Panc1 (cell line): ENCODE measurements at regions not wholly inside any gene's neighbourhood (a gene's known extent, or its start where the extent isn't known, plus 50 kb on each side); places are given as distances from the start of the nearest gene placed in this dataset.

Experiments used
- ATAC-seq: fragments of 200-7000 bp; cut with Tn5 transposase; 2 replicates; pipeline ENCODE4 v1.9.1; 2020; ENCODE audit warnings: mild to moderate bottlenecking, moderate library complexity
- BruUV-seq: library from RNA; stranded (reverse); fragments of 400-500 nt; replicated peaks from 2 replicates; lab custom pipeline; 2021; lab: Mats Ljungman, UMichigan
- CTCF ChIA-PET: fragments of 300-600 bp; sonication (Branson Sonifier 250); formaldehyde crosslinking; loops from one replicate; lab custom pipeline; 2022; ENCODE audit warnings: antibody characterized with exemption; lab: Charles Lee
- POLR2A ChIA-PET: fragments of 300-600 bp; sonication (Branson Sonifier 250); formaldehyde crosslinking; loops from one replicate; lab custom pipeline; 2022; ENCODE audit warnings: antibody characterized with exemption; lab: Charles Lee
- DNase-seq: peaks from one replicate; pipeline ENCODE4 v3.0.0-alpha.2; 2010; ENCODE audit warnings: low read depth, low spot score
- H3K27ac ChIP-seq: 2 replicates; pipeline ENCODE4 v1.5.1; 2011; ENCODE audit warnings: mild to moderate bottlenecking, low read length, inconsistent platforms
- H3K27me3 ChIP-seq: fragments of 200-500 bp; sonication (Bioruptor generic); 2 replicates; pipeline ENCODE4 v1.6.0; 2014; ENCODE audit warnings: low read length, inconsistent platforms; ENCODE audit not compliant: control insufficient read depth, insufficient read depth
- H3K36me3 ChIP-seq: fragments of 200-500 bp; sonication (Bioruptor generic); 2 replicates; pipeline ENCODE4 v1.5.1; 2014; ENCODE audit warnings: inconsistent platforms, mild to moderate bottlenecking, low read length, moderate library complexity; ENCODE audit not compliant: control insufficient read depth, insufficient read depth
- H3K4me1 ChIP-seq: 2 replicates; pipeline ENCODE4 v1.5.1; 2011; ENCODE audit warnings: inconsistent platforms, mild to moderate bottlenecking, low read length, moderate library complexity; ENCODE audit not compliant: control insufficient read depth, insufficient read depth
- H3K4me3 ChIP-seq, 2 experiments: 2 replicates each; pipeline ENCODE4 v1.5.1; 2011 to 2012; ENCODE audit warnings: low read depth in 2 of 2, low read length in 2 of 2, mild to moderate bottlenecking in 2 of 2, inconsistent platforms in 1 of 2, moderate library complexity in 1 of 2
- H3K9me3 ChIP-seq: fragments of 200-500 bp; sonication (Bioruptor generic); 2 replicates; pipeline ENCODE4 v1.5.1; 2014; ENCODE audit warnings: low read depth, mild to moderate bottlenecking, inconsistent platforms, low read length, moderate library complexity; ENCODE audit not compliant: control insufficient read depth, insufficient read depth
- POLR2AphosphoS5 ChIP-seq: IDR thresholded peaks from 2 replicates; pipeline ENCODE4 v1.6.1; 2012; ENCODE audit warnings: mild to moderate bottlenecking, low read depth, low read length, moderate library complexity
- REST ChIP-seq, 2 experiments: IDR thresholded peaks; 2 replicates each; pipeline ENCODE4 v1.6.1; 2011 to 2012; ENCODE audit warnings: low read depth in 2 of 2, control low read depth in 1 of 2, low read length in 1 of 2, mild to moderate bottlenecking in 1 of 2, moderate library complexity in 1 of 2; ENCODE audit not compliant: insufficient read depth in 1 of 2
- SIN3A ChIP-seq: IDR thresholded peaks from 2 replicates; pipeline ENCODE4 v1.6.1; 2012; ENCODE audit warnings: low read depth, mild to moderate bottlenecking, low read length, moderate library complexity, borderline replicate concordance; ENCODE audit not compliant: insufficient read depth
- TCF7L2 ChIP-seq: IDR thresholded peaks from 2 replicates; pipeline ENCODE4 v1.6.1; 2011; ENCODE audit warnings: mild to moderate bottlenecking, low read depth, low read length, inconsistent platforms
- in situ Hi-C: cut with HindIII; loops from 2 replicates; pipeline ENCODE4 v1.10.0; 2016; ENCODE audit warnings: low sequenced_read_pairs, low pct_unique_long_range_greater_than_20kb
- intact Hi-C: fragments of 100-400 bp; cut with micrococcal nuclease; formaldehyde crosslinking; loops from one replicate; pipeline ENCODE4 v1.10.0; 2022; ENCODE audit not compliant: unreplicated experiment
- TF ChIP-seq, protein P1 (sequence below): fragments of 450-650 bp; IDR thresholded peaks from 2 replicates; pipeline ENCODE4 v1.5.1; 2017; ENCODE audit warnings: mild to moderate bottlenecking

DNA sequence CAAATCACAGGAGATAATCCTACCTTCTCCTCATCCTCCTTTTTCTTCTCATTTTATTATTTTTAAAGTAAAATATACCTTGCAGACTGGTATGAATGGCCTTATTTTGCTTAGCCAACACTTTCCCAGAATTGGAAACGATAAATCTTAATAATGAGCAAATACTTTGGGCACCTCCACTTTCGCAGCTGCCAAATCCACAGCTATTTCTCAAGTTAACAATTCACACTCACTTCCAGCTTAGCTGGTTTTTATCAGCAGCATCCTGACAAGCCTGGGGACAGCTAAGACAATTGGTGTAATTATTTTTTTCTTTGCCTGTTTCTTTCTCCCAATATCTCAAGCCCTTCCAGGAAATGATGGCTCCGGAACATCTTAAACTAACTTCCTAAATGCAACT is 867.5 kb upstream of the TMEM132C start:
- DNase-seq (no peak), ATAC-seq (no peak)
- TF ChIP-seq SIN3A (no peak), TCF7L2 (no peak), REST (IDR thresholded peaks at IDR 0.05; ENCODE audit: insufficient read depth in 1 of 2, low read depth in 2 of 2, low read length in 1 of 2) (no peak), POLR2AphosphoS5 (no peak)
- TF ChIP-seq, protein P1, sequence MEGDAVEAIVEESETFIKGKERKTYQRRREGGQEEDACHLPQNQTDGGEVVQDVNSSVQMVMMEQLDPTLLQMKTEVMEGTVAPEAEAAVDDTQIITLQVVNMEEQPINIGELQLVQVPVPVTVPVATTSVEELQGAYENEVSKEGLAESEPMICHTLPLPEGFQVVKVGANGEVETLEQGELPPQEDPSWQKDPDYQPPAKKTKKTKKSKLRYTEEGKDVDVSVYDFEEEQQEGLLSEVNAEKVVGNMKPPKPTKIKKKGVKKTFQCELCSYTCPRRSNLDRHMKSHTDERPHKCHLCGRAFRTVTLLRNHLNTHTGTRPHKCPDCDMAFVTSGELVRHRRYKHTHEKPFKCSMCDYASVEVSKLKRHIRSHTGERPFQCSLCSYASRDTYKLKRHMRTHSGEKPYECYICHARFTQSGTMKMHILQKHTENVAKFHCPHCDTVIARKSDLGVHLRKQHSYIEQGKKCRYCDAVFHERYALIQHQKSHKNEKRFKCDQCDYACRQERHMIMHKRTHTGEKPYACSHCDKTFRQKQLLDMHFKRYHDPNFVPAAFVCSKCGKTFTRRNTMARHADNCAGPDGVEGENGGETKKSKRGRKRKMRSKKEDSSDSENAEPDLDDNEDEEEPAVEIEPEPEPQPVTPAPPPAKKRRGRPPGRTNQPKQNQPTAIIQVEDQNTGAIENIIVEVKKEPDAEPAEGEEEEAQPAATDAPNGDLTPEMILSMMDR: no peak
- H3K4me3 ChIP-seq: no peak overlapping the region
- ChIA-PET POLR2A (no interaction called here), CTCF (interaction anchor here (0.5 kb wide), 1 partner anchor 16 kb away, joined by 9 read pairs; no protein-coding TSS in a partner anchor)
- intact Hi-C loops: no loop called here
- no peaks in the 10 kb centered on the region for H3K4me1 ChIP-seq
- BruUV-seq: no TSS peak
- H3K36me3 ChIP-seq: no peaks in the 10 kb centered on the region
- in situ Hi-C loops: no loop called here
- no peaks in the 10 kb centered on the region for H3K9me3 ChIP-seq
- no peak overlapping the region for H3K27ac ChIP-seq
- H3K27me3 ChIP-seq: no peaks in the 10 kb centered on the region

GRCh38 chr12:127400221-127400620 is 866.7 kb upstream of the TMEM132C start:
- TF ChIP-seq POLR2AphosphoS5: no peak
- TF ChIP-seq SIN3A: no peak
- TF ChIP-seq REST (IDR thresholded peaks at IDR 0.05; ENCODE audit: insufficient read depth in 1 of 2, low read depth in 2 of 2, low read length in 1 of 2): no peak
- TF ChIP-seq, protein P1: no peak
- no peak for TF ChIP-seq TCF7L2
- ChIA-PET CTCF (no interaction called here), POLR2A (no interaction called here)
- intact Hi-C loops: no loop called here
- DNase-seq (no peak), ATAC-seq (no peak)
- in situ Hi-C loops: no loop called here
- H3K4me3 ChIP-seq: no peak overlapping the region
- no peaks in the 10 kb centered on the region for H3K9me3 ChIP-seq
- H3K27me3 ChIP-seq: no peaks in the 10 kb centered on the region
- no peak overlapping the region for H3K27ac ChIP-seq
- H3K4me1 ChIP-seq: no peaks in the 10 kb centered on the region
- no TSS peak for BruUV-seq
- H3K36me3 ChIP-seq: no peaks in the 10 kb centered on the region
